ENCODE measurements at regions not wholly inside any gene's neighbourhood (a gene's known extent, or its start where the extent isn't known, plus 50 kb on each side); places are given as distances from the start of the nearest gene placed in this dataset.

DNA sequence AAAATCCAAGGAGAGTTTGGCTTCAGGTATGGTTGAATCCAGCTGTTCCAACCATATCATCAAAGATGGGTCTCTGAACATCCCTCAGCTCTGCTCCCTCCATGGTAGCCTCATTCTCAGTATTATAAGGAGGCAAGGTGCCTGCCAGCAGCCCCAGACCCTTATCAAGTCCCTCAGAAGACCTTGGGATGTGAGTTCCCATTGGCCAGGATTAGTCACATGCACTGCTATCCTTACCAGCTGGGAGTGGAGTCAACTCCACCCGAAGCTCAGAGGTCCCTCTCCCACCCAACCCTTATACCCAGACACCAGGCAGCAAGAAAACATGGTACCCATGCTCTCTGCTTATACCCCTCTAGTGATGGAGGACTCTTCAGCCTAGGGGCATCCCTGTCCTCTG, 153.7 kb upstream of the ZBTB40 start:
- TF ChIP-seq, protein P1, sequence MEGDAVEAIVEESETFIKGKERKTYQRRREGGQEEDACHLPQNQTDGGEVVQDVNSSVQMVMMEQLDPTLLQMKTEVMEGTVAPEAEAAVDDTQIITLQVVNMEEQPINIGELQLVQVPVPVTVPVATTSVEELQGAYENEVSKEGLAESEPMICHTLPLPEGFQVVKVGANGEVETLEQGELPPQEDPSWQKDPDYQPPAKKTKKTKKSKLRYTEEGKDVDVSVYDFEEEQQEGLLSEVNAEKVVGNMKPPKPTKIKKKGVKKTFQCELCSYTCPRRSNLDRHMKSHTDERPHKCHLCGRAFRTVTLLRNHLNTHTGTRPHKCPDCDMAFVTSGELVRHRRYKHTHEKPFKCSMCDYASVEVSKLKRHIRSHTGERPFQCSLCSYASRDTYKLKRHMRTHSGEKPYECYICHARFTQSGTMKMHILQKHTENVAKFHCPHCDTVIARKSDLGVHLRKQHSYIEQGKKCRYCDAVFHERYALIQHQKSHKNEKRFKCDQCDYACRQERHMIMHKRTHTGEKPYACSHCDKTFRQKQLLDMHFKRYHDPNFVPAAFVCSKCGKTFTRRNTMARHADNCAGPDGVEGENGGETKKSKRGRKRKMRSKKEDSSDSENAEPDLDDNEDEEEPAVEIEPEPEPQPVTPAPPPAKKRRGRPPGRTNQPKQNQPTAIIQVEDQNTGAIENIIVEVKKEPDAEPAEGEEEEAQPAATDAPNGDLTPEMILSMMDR (conservative IDR thresholded peaks at IDR 0.05; ENCODE audit: low read depth), result no peak
- CTCF ChIA-PET, result interaction anchor here (0.7 kb wide), 1 partner anchor 82 kb away, joined by 4 read pairs; no protein-coding TSS in a partner anchor

DNA sequence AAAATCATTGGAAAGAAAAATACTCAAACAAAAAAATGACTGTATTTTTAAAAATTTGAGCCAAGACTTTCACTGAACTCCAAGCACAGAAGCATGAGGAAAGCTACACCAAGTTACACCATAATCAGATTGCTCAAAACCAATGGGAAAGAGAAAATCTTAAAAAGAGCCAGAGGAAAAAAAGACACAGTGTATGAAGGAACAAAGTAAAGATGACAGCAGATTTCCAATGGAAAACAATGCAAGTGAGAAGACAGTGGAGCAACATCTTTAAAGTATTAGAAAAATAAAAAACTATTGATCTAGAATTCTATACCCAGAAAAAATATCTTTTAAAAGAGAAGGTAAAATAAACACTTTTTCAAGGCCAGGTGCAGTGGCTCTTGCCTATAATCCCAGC, 147.8 kb upstream of the ZBTB40 start:
- CTCF ChIA-PET, result no interaction called here
- H3K27ac ChIP-seq, result no peak overlapping the region
- DNase-seq (ENCODE audit: low spot score), result no peak
- TF ChIP-seq, protein P1 (conservative IDR thresholded peaks at IDR 0.05; ENCODE audit: low read depth), result no peak
- POLR2A ChIA-PET (ENCODE audit: low non-redundant PET), result no interaction called here

More for the DNA sequence above, 153.7 kb upstream of the ZBTB40 start:
- no peak for DNase-seq (ENCODE audit: low spot score)
- POLR2A ChIA-PET (ENCODE audit: low non-redundant PET), result no interaction called here
- H3K27ac ChIP-seq, result no peak overlapping the region

DNA sequence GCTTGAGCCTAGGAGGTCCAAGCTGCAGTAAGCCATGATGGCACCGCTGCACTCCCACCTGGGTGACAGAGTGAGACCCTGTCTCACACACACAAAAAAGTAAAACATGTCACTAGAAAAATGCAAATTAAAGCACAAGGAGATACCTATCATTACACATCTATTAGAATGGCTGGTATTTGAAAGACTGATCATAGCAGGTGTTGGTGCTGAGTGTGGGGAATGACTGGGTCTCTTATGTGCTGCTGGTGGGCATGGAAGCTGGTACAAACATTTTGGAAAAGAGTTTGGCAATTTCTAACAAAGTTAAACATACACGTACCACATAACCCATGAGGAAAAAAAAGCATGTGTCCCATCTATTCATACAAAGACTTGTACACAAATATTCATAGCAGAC, 142.1 kb upstream of the ZBTB40 start:
- ChIA-PET CTCF (no interaction called here), POLR2A (ENCODE audit: low non-redundant PET) (no interaction called here)
- no peak for DNase-seq (ENCODE audit: low spot score)
- TF ChIP-seq, protein P1 (conservative IDR thresholded peaks at IDR 0.05; ENCODE audit: low read depth), result no peak
- no peak overlapping the region for H3K27ac ChIP-seq

DNA sequence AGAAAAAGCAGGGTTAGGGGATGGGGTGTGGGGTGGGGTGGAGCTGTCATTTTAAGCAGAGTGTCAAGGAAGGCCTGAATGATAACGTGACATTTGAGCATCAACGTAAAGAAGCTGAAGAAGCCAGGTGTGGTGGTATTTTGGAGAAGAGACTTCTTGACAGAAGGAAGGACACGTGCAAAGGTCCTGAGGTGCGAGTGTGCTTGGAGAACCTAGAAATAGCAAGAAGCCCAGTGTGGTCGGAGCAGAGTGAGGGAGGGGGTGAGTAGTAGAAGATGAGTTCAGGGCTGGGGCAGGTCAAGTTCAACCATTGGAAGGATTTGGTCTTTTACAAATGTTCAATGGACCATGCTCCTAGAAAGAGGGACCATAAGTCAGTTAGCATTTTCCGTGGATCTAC, 140.2 kb upstream of the ZBTB40 start:
- no peak for DNase-seq (ENCODE audit: low spot score)
- TF ChIP-seq, protein P1 (conservative IDR thresholded peaks at IDR 0.05; ENCODE audit: low read depth), result no peak
- no peak overlapping the region for H3K27ac ChIP-seq
- ChIA-PET CTCF (no interaction called here), POLR2A (ENCODE audit: low non-redundant PET) (no interaction called here)

DNA sequence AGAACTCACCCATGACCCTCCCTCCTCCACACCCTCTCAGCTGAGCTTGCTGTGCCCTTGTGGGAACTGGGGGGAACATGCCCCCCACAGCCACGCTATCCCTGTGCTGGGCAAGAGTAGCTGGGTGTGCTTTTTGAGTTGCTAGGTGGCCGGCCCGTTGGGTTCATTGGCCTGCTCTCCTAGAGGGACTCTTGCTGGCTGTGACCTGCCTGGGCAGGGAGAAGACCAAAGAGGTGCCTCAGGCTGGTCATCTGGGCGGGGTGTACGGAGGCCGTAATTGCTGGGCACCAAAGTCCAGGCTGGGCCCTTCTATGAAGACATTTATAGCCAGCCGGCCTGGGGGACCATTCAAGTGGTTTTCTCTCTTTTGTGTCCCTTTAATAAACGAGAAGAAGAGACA, 138.3 kb upstream of the ZBTB40 start:
- ChIA-PET POLR2A (ENCODE audit: low non-redundant PET) (no interaction called here), CTCF (interaction anchor here (0.6 kb wide), 2 partner anchors 208 to 651 kb away, joined by 3 to 5 read pairs; no protein-coding TSS in a partner anchor)
- DNase-seq (ENCODE audit: low spot score), result no peak
- no peak overlapping the region for H3K27ac ChIP-seq
- TF ChIP-seq, protein P1 (conservative IDR thresholded peaks at IDR 0.05; ENCODE audit: low read depth), result no peak

DNA sequence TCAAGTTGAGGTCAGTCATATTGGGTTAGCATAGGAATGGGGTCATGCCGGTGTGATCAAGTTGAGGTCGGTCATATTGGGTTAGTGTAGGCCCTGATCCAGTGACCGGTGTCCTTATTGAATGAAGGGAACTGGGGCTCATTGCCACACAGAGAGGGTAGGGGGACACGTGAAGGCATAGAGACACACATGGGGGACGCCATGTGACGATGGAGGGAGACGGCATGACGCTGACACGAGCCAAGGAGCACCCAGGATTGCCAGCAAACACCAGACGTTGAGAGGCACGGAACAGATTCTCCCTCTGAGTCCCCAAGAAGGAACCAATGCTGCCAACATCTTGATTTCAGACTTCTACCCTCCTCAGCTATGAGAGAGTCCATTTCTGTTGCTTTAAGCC, 136.9 kb upstream of the ZBTB40 start:
- TF ChIP-seq, protein P1 (conservative IDR thresholded peaks at IDR 0.05; ENCODE audit: low read depth), result no peak

More for the DNA sequence above, 136.9 kb upstream of the ZBTB40 start:
- CTCF ChIA-PET, result no interaction called here
- DNase-seq (ENCODE audit: low spot score), result no peak
- POLR2A ChIA-PET (ENCODE audit: low non-redundant PET), result no interaction called here
- H3K27ac ChIP-seq, result no peak overlapping the region
